HG03175 (cell line): ENCODE measurements at regions not wholly inside any gene's neighbourhood (a gene's known extent, or its start where the extent isn't known, plus 50 kb on each side); places are given as distances from the start of the nearest gene placed in this dataset.

Experiments
- ATAC-seq: cut with Tn5 transposase; IDR thresholded peaks from one replicate; pipeline ENCODE4 v1.9.1; 2021; ENCODE audit warnings: mild to moderate bottlenecking, moderate library complexity; ENCODE audit not compliant: unreplicated experiment

DNA sequence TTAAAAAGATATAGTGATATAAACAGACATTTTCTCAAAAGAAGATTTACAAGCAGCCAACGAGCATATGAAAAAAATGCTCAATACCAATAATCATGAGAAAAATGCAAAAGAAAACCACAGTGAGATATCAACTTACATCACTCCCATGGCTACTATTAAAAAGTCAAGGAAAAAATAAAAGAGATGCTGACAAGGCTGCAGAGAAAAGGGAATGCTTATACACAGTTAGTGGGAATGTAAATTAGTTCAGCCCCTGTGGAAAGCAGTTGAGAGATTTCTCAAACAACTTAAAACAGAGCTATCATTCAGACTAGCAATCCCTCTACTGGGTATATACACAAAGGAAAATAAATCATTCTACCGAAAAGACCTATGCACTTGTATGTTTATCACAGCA, 97.1 kb upstream of the CARD18 start:
- ATAC-seq = no peak

- ATAC-seq = no peak
Measured at GRCh38 chr11:105233285-105233684, 93.7 kb upstream of the CARD18 start.

- ATAC-seq = no peak
Measured at GRCh38 chr11:105232021-105232420, 92.5 kb upstream of the CARD18 start.

DNA sequence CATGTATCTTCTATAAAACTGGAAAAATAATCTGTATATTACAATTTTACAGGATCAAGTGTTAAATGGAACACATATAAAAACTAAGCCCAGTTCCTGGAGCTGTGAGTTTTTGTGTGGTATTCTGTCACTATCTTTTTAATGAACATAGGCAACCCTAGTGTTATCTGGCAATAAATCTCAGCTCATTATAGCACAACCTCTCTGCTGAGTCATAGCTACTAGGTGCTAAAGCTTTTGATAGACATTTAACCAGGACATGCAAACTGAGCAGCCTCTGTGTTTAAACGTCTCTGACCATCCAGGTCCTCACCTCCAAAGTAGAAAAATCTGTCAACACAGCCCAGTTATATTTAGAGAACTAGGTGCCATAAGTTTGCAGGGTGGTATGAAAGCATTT, 91.0 kb upstream of the CARD18 start:
- ATAC-seq = no peak

GRCh38 chr11:105229761-105230160, 90.2 kb upstream of the CARD18 start:
- no peak for ATAC-seq

DNA sequence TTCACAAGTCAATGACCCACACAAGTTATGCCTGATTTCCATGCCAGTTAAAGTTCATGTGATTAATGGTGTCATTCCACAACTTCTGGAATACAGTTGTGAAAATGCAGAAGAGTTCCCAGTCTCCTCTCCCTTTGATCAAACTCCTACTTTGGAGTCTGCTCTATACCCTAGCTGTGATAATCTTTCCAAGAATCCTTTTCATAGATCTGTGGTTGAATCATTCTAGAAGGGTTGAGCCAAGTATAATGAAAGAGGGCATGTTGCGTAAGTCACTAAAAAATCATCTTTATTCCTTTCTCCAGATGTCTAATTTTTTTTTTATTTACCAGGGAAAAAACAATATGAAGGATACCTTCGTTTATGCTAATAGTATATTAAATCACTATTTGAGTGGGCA, 89.7 kb upstream of the CARD18 start:
- no peak for ATAC-seq

- no peak for ATAC-seq
Measured at GRCh38 chr11:105227363-105227762, 87.8 kb upstream of the CARD18 start.

DNA sequence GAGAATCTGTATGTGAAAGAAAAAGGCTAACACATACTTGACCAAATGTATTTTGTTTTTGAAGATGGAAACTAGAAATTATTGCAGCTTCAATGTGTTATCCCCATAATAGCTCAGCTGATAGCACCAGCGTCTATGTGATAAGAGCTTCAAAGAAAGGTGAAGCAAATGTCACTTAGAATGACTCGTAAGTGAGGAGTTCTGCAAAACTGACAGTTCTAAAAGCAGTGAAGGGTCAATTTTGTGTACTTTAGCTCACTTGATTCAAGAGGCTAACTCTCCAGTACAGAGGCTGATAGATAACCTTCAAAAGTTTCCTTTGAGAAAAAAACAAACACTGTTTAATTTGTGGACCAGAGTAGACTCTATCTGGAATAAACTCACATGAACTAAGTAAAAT, 87.2 kb upstream of the CARD18 start:
- ATAC-seq = no peak

GRCh38 chr11:105226091-105226490, 86.5 kb upstream of the CARD18 start:
- ATAC-seq = no peak

DNA sequence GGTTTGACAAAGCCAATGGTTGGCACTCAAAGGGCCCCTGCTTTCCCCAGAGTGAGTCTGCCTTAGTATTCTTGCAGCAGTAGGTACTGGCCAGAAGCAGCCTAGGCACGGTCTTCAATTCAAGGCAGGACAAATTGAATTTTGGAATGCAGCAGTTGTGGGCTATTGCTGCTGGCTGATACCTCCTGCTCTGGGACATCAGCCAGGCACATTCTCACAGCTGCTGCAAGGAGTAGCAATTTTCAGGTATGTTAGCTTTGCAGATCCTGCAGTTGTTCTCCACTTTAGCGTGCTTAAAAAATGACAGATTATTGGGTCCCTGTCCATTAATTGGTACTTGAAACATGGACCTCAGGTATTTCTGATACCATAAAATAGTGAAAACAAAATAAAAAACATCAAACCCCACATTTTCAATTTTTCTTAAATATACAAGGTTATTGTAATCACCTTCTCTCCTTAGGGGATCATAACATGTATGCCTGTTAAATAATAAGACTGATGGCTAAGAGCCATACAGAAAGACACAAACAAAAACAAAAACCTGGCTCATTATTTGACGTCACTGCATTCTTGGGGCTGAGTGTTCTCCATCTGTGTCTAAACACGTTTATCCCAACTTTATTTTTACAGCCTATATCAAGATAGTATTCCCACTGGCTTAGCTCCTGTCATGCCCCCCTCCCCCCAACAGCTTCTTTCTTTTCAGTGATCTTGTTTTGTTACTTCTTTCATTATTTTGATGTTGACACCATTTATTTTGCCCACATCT, 85.1 kb upstream of the CARD18 start:
- no peak for ATAC-seq

GRCh38 chr11:105220121-105220520, 80.6 kb upstream of the CARD18 start:
- no peak for ATAC-seq

GRCh38 chr11:105219670-105220069, 80.1 kb upstream of the CARD18 start:
- no peak for ATAC-seq

DNA sequence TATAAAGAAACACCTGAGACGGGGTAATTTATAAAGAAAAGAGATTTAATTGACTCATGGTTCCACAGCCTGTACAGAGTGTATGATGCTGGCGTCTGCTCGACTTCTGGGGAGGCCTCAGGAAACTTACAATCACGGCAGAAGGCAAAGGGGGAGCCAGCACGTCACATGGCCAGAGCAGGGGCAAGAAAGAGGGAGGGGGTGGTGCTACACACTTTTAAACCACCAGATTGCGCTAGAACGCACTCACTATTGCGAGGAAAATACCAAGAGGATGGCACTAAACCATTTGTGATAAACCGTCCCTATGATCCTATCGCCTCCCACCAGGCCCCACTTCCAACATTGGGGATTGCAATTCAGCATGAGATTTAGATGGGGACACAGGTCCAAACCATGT, 79.7 kb upstream of the CARD18 start:
- ATAC-seq = no peak

GRCh38 chr11:105215528-105215927, 76.0 kb upstream of the CARD18 start:
- no peak for ATAC-seq

GRCh38 chr11:105211806-105212554, 72.4 kb upstream of the CARD18 start:
- ATAC-seq = no peak

DNA sequence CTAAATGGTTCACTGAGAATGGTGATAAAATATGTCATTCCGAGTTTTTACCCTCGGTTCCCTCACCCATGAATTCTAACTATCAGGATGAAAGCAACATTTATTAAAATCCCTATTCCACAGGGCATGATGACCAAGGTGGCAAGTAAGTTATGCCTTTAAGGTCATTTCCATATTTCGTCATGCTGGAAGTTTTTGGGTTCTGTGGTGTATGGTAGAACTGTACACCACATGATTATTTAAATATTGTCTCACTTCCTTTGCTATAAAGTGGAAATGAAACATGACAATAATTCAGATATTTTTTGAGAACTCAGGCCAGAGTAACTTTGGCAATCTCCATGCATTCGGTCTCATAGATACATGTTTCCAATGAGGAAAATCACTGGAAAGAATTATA, 68.5 kb upstream of the CARD18 start:
- ATAC-seq = no peak

DNA sequence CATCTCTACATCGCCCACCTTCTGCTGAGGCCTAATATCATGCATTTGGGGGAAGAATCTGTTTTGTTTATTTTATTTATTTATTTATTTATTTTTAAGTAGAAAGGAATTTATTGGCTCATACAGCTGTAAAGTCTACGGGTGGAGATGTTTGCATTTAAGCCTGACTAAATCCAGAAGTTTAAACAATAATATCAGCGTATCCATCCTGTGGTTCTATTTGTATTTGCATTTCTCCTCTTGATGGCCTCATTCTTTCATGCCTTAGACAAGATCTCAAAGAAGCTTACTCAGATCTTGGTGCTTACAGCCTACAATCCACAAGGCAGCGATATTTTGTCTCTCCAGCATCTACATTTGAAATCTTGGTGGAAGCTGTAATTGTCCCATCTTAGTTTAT, 67.1 kb upstream of the CARD18 start:
- no peak for ATAC-seq

- no peak for ATAC-seq
Measured at GRCh38 chr11:105204636-105205035, 65.1 kb upstream of the CARD18 start.

GRCh38 chr11:105203569-105204240, 64.1 kb upstream of the CARD18 start:
- ATAC-seq = no peak

DNA sequence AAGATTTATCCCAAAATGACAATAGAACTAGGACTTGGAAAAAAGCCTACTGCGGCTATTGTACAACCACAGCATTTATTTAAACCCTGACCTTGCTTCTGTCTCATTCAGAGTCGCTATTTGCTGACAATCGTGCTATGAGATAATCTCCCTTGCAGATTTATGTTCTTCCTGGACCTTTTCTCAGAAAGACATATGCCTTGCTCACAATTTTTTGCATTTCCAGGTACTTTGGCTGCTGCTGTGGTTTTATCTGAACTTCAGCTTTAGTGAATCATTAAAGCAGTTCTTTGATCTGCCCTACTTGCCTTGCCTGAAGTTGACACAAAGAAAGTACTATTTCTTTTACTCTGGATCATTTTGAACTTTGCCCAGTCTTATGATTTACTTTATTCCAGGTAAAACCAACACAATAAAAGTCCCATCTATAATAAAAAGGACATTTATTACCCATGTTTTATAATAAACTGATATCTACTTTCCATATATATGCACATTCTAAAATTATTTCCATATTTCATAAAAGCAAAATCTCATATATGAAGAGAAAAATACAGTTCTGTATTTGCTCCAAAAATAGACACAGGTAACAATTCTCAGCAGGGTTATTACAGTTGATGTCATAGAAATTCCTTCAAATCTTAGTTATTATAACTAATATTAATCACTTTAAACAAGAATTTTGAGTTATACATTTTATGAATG, 63.4 kb upstream of the CARD18 start:
- ATAC-seq = no peak

GRCh38 chr11:105202422-105202821, 62.9 kb upstream of the CARD18 start:
- ATAC-seq = no peak
